ENCODE measurements at regions not wholly inside any gene's neighbourhood (a gene's known extent, or its start where the extent isn't known, plus 50 kb on each side); places are given as distances from the start of the nearest gene placed in this dataset.

DNA sequence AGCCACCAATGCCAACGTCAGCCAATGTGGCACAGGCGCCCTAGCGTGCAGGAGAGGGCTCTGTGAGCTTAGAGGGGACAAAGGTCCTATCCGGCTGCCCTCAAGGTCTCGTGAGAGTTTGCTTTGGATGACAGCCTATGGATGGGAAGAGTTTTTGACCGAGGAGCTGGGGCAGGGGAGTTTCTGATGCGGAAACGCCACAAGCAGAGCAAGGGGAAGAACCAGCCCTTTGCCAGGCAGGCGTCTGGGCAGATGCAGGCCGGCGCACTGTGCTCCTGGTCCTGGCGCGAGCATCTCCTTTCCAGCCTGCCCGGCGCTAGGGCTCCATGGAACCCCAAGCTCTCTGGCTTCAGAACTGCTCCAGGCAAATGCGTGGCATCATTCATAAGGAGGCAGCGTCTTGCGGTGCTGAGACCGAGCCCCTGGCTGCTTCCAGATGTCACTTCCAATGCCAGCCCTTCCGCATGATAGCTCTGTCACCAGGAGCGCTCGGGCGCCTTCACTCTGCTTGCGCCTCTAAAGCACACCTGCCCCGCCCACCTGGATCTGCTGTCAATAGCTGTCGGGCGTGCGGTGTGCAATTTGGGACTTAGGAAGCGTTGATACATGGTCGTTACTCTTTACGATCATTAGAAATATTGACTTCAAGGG is 374.9 kb upstream of the IRX1 start:
- Histone ChIP-seq H4K20me1 (ENCODE audit: insufficient read depth) (no peaks in the 10 kb centered on the region), H3K36me3 (ENCODE audit: insufficient read depth) (no peaks in the 10 kb centered on the region), H3K4me1 (ENCODE audit: low read depth, poor library complexity, severe bottlenecking) (no peaks in the 10 kb centered on the region), H2AFZ (ENCODE audit: low read depth) (no peak overlapping the region), H3K79me2 (ENCODE audit: insufficient read depth, low read depth) (no peaks in the 10 kb centered on the region), H3K27ac (no peak overlapping the region), H3K27me3 (ENCODE audit: insufficient read depth, low read depth) (no peaks in the 10 kb centered on the region), H3K4me3 (IDR thresholded peaks at IDR 0.05; ENCODE audit: insufficient read depth, low read depth, low read length) (no peak overlapping the region), H3K9ac (no peak overlapping the region), H3K4me2 (no peak overlapping the region)
- TF ChIP-seq CTCF (conservative IDR thresholded peaks at IDR 0.05; ENCODE audit: low read depth, low read length) = no peak

DNA sequence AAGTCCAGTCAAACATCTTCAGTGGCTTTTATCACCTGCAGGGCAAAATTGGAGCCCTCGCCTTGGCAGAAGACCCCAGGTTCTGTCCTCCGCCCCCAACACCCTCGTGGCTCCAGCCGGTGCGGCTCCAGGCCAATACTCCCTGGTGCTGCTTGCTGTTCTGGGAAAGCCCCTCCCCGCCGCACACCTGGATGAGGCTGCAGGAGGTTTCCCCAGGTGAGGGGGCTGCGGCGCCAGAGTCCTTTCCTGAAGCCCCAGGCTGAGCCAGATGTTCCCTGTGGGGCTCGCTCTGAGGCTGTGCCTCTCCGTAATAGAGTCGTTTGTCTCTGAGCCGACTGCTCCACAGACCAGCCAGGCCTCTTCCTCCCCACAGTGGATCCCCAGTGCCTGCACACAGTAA is 375.4 kb upstream of the IRX1 start:
- Histone ChIP-seq H3K4me2 (no peak overlapping the region), H3K9ac (no peak overlapping the region), H4K20me1 (ENCODE audit: insufficient read depth) (no peaks in the 10 kb centered on the region), H3K4me3 (IDR thresholded peaks at IDR 0.05; ENCODE audit: insufficient read depth, low read depth, low read length) (no peak overlapping the region), H3K36me3 (ENCODE audit: insufficient read depth) (no peaks in the 10 kb centered on the region), H3K27me3 (ENCODE audit: insufficient read depth, low read depth) (no peaks in the 10 kb centered on the region), H3K79me2 (ENCODE audit: insufficient read depth, low read depth) (no peaks in the 10 kb centered on the region), H3K27ac (no peak overlapping the region), H3K4me1 (ENCODE audit: low read depth, poor library complexity, severe bottlenecking) (no peaks in the 10 kb centered on the region), H2AFZ (ENCODE audit: low read depth) (no peak overlapping the region)
- TF ChIP-seq CTCF (conservative IDR thresholded peaks at IDR 0.05; ENCODE audit: low read depth, low read length) = no peak

GRCh38 chr5:3218916-3219650 is 376.5 kb upstream of the IRX1 start:
- H3K4me3 ChIP-seq (IDR thresholded peaks at IDR 0.05; ENCODE audit: insufficient read depth, low read depth, low read length) = no peak overlapping the region
- H4K20me1 ChIP-seq (ENCODE audit: insufficient read depth) = no peaks in the 10 kb centered on the region
- H3K36me3 ChIP-seq (ENCODE audit: insufficient read depth) = no peaks in the 10 kb centered on the region
- no peaks in the 10 kb centered on the region for H3K79me2 ChIP-seq (ENCODE audit: insufficient read depth, low read depth)
- TF ChIP-seq CTCF (conservative IDR thresholded peaks at IDR 0.05; ENCODE audit: low read depth, low read length) = no peak
- H3K4me2 ChIP-seq = no peak overlapping the region
- H3K4me1 ChIP-seq (ENCODE audit: low read depth, poor library complexity, severe bottlenecking) = no peaks in the 10 kb centered on the region
- H3K27me3 ChIP-seq (ENCODE audit: insufficient read depth, low read depth) = no peaks in the 10 kb centered on the region
- no peak overlapping the region for H3K9ac ChIP-seq
- no peak overlapping the region for H2AFZ ChIP-seq (ENCODE audit: low read depth)
- no peak overlapping the region for H3K27ac ChIP-seq

- Histone ChIP-seq H3K79me2 (ENCODE audit: insufficient read depth, low read depth) (no peaks in the 10 kb centered on the region), H3K4me3 (IDR thresholded peaks at IDR 0.05; ENCODE audit: insufficient read depth, low read depth, low read length) (no peak overlapping the region), H3K4me1 (ENCODE audit: low read depth, poor library complexity, severe bottlenecking) (no peaks in the 10 kb centered on the region), H2AFZ (ENCODE audit: low read depth) (no peak overlapping the region), H4K20me1 (ENCODE audit: insufficient read depth) (no peaks in the 10 kb centered on the region), H3K36me3 (ENCODE audit: insufficient read depth) (no peaks in the 10 kb centered on the region), H3K27ac (no peak overlapping the region), H3K4me2 (no peak overlapping the region), H3K27me3 (ENCODE audit: insufficient read depth, low read depth) (no peaks in the 10 kb centered on the region), H3K9ac (no peak overlapping the region)
- TF ChIP-seq CTCF (conservative IDR thresholded peaks at IDR 0.05; ENCODE audit: low read depth, low read length) = no peak
These were observed 377.7 kb upstream of the IRX1 start for GRCh38 chr5:3217771-3218495.

All from KMS-11 (cell line).